Prostate gland (tissue), 2 donors: ENCODE measurements at regions not wholly inside any gene's neighbourhood (a gene's known extent, or its start where the extent isn't known, plus 50 kb on each side); places are given as distances from the start of the nearest gene placed in this dataset.

Source experiments
- POLR2A ChIP-seq: fragments of 450-650 bp; IDR thresholded peaks from one replicate; pipeline ENCODE4 v1.6.1; 2016; ENCODE audit warnings: antibody characterized with exemption, mild to moderate bottlenecking
- TF ChIP-seq, protein P1 (sequence below), 4 experiments: fragments of 200-600 bp in 2 of 4; fragments of 450-650 bp in 2 of 4; sonication (generic) in 2 of 4; IDR thresholded peaks; 1 replicate in 3 of 4; 2 replicates in 1 of 4; pipeline ENCODE4 v1.5.1; 2016 to 2019; ENCODE audit warnings: antibody characterized with exemption in 4 of 4, mild to moderate bottlenecking in 2 of 4, moderate library complexity in 2 of 4

DNA sequence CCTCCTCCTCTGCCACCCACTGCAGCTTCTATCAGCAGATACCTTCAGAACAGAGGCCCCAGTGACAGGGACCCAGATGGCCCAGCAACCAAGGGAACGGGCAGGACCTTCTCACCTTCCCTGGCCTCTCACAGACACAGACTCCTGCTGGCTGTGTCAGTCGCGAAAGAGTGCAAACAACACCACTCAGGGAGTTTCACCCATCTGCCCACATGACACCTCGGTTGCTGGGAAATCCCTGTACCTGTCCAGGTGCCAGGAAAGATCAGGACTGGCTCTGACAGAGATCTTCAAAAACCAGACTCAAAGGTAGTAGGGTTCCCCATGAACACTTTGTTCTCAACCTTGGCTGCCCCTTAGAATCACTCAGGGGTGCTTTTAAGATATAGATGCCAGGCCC lies 83.5 kb upstream of the HIVEP3 start:
- TF ChIP-seq, protein P1, sequence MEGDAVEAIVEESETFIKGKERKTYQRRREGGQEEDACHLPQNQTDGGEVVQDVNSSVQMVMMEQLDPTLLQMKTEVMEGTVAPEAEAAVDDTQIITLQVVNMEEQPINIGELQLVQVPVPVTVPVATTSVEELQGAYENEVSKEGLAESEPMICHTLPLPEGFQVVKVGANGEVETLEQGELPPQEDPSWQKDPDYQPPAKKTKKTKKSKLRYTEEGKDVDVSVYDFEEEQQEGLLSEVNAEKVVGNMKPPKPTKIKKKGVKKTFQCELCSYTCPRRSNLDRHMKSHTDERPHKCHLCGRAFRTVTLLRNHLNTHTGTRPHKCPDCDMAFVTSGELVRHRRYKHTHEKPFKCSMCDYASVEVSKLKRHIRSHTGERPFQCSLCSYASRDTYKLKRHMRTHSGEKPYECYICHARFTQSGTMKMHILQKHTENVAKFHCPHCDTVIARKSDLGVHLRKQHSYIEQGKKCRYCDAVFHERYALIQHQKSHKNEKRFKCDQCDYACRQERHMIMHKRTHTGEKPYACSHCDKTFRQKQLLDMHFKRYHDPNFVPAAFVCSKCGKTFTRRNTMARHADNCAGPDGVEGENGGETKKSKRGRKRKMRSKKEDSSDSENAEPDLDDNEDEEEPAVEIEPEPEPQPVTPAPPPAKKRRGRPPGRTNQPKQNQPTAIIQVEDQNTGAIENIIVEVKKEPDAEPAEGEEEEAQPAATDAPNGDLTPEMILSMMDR (IDR thresholded peaks at IDR 0.05) = no peak
- no peak for TF ChIP-seq POLR2A
